A549 (cell line): ENCODE measurements at regions not wholly inside any gene's neighbourhood (a gene's known extent, or its start where the extent isn't known, plus 50 kb on each side); places are given as distances from the start of the nearest gene placed in this dataset.

Experiments used
- ATAC-seq, 2 experiments: fragments of 200-7000 bp in 1 of 2; fragments of >200 bp in 1 of 2; cut with Nextera tagmentation in 1 of 2; cut with Tn5 transposase in 1 of 2; 3 replicates each; pipeline versions ENCODE4 v1.8.0 to v1.9.1; 2018 to 2020; ENCODE audit warnings: mild to moderate bottlenecking in 1 of 2, moderate library complexity in 1 of 2
- CTCF ChIA-PET: fragments of 300-600 bp; sonication (Branson Sonifier 250); formaldehyde crosslinking; extraction: SDS; loops from one replicate; lab custom pipeline; 2021; ENCODE audit warnings: antibody characterized with exemption, inconsistent platforms; lab: Yijun Ruan, JAX
- POLR2A ChIA-PET: fragments of 350-600 bp; formaldehyde crosslinking; extraction: SDS; loops from one replicate; lab custom pipeline; 2021; ENCODE audit warnings: antibody characterized with exemption, inconsistent platforms; lab: Yijun Ruan, JAX
- DNase-seq, 2 experiments: peaks; one replicate each; pipeline versions ENCODE4 v3.0.0 to v3.0.0-alpha.2; 2011 to 2016; ENCODE audit warnings: low read depth in 1 of 2, low spot score in 1 of 2
- FAIRE-seq: peaks from 2 replicates; lab custom pipeline; 2011; peaks lifted over from hg19 to GRCh38; lab: Jason Lieb, UNC
- H3K27ac ChIP-seq, 2 experiments: fragments of >200 bp; sonication (Bioruptor Twin); formaldehyde crosslinking; 3 replicates each; pipeline ENCODE4 v1.5.1; 2016 to 2017
- H3K4me1 ChIP-seq: fragments of >200 bp; sonication (Bioruptor Twin); formaldehyde crosslinking; 3 replicates; pipeline ENCODE4 v1.6.1; 2016
- H3K4me2 ChIP-seq: fragments of >200 bp; sonication (Bioruptor Twin); formaldehyde crosslinking; 3 replicates; pipeline ENCODE4 v1.6.1; 2016
- H3K4me3 ChIP-seq: fragments of >200 bp; sonication (Bioruptor Twin); formaldehyde crosslinking; 3 replicates; pipeline ENCODE4 v1.5.1; 2016
- H3K9me3 ChIP-seq: fragments of >200 bp; sonication (Bioruptor Twin); formaldehyde crosslinking; 3 replicates; pipeline ENCODE4 v1.6.1; 2016
- ATOH8 ChIP-seq: fragments of 250-450 bp; sonication (Bioruptor Pico); IDR thresholded peaks from 2 replicates; pipeline ENCODE4 v1.5.0; 2020; ENCODE audit warnings: low read depth, mild to moderate bottlenecking, moderate library complexity
- BHLHE40 ChIP-seq: IDR thresholded peaks from 2 replicates; pipeline ENCODE4 v1.6.1; 2012; ENCODE audit warnings: low read depth, low read length, inconsistent platforms
- CBX2 ChIP-seq: fragments of 200-600 bp; sonication (generic); IDR thresholded peaks from 2 replicates; pipeline ENCODE4 v1.6.1; 2016; ENCODE audit warnings: low read depth, mild to moderate bottlenecking, borderline replicate concordance
- CEBPB ChIP-seq, 2 experiments: fragments of >200 bp in 1 of 2; sonication (Bioruptor Twin) in 1 of 2; formaldehyde crosslinking in 1 of 2; IDR thresholded peaks; 2 replicates each; pipeline ENCODE4 v1.6.1; 2012 to 2016
- CHD2 ChIP-seq: fragments of 150-350 bp; IDR thresholded peaks from 2 replicates; pipeline ENCODE4 v1.6.1; 2014; ENCODE audit warnings: low read length; ENCODE audit not compliant: partially characterized antibody
- EHF ChIP-seq: fragments of 250-450 bp; sonication (Bioruptor Pico); IDR thresholded peaks from 2 replicates; pipeline ENCODE4 v1.5.0; 2020; ENCODE audit warnings: mild to moderate bottlenecking
- EP300 ChIP-seq, 2 experiments: fragments of >200 bp; sonication (Bioruptor Twin); formaldehyde crosslinking; IDR thresholded peaks; 2 replicates in 1 of 2; 3 replicates in 1 of 2; pipeline ENCODE4 v1.6.1; 2016 to 2017
- ESRRA ChIP-seq: fragments of 150-350 bp; IDR thresholded peaks from 2 replicates; pipeline ENCODE4 v1.6.1; 2014; ENCODE audit warnings: mild to moderate bottlenecking, low read length, borderline replicate concordance
- GATA3 ChIP-seq: IDR thresholded peaks from 2 replicates; pipeline ENCODE4 v1.6.1; 2012; ENCODE audit warnings: borderline replicate concordance
- HEYL ChIP-seq: fragments of 250-450 bp; sonication (Bioruptor Pico); IDR thresholded peaks from 2 replicates; pipeline ENCODE4 v1.8.0; 2021; ENCODE audit warnings: mild to moderate bottlenecking, moderate library complexity
- HOXA7 ChIP-seq: fragments of 250-450 bp; sonication (Bioruptor Pico); IDR thresholded peaks from 2 replicates; pipeline ENCODE4 v1.5.0; 2020; ENCODE audit warnings: mild to moderate bottlenecking, moderate library complexity
- HOXB13 ChIP-seq: fragments of 250-450 bp; sonication (Bioruptor Pico); IDR thresholded peaks from 2 replicates; pipeline ENCODE4 v1.5.0; 2020; ENCODE audit warnings: low read depth, mild to moderate bottlenecking, moderate library complexity
- JUN ChIP-seq, 2 experiments: fragments of >200 bp; sonication (Bioruptor Twin); formaldehyde crosslinking; IDR thresholded peaks; 2 replicates in 1 of 2; 3 replicates in 1 of 2; pipeline ENCODE4 v1.6.1; 2016 to 2017
- JUNB ChIP-seq: fragments of >200 bp; sonication (Bioruptor Twin); formaldehyde crosslinking; IDR thresholded peaks from 2 replicates; pipeline ENCODE4 v1.6.1; 2016
- KDM1A ChIP-seq: fragments of 200-600 bp; sonication (generic); IDR thresholded peaks from 2 replicates; pipeline ENCODE4 v1.6.1; 2016; ENCODE audit warnings: low read depth, mild to moderate bottlenecking
- KDM5A ChIP-seq: fragments of 200-600 bp; sonication (generic); IDR thresholded peaks from 2 replicates; pipeline ENCODE4 v1.6.1; 2016; ENCODE audit warnings: antibody characterized with exemption, mild to moderate bottlenecking
- MAFK ChIP-seq: fragments of 450-650 bp; IDR thresholded peaks from 2 replicates; pipeline ENCODE4 v1.6.1; 2014; ENCODE audit not compliant: partially characterized antibody
- POLR2AphosphoS2 ChIP-seq: conservative IDR thresholded peaks from 2 replicates; pipeline ENCODE4 v1.6.1; 2012; ENCODE audit warnings: low read length, improper control_type of control experiment, inconsistent platforms
- RARB ChIP-seq: fragments of 250-450 bp; sonication (Bioruptor Pico); IDR thresholded peaks from 2 replicates; pipeline ENCODE4 v1.8.0; 2021; ENCODE audit warnings: mild to moderate bottlenecking, moderate library complexity
- RFX5 ChIP-seq: fragments of 450-650 bp; IDR thresholded peaks from 2 replicates; pipeline ENCODE4 v1.7.1; 2014; ENCODE audit warnings: antibody characterized with exemption, mild to moderate bottlenecking, moderate library complexity
- TFCP2L1 ChIP-seq: fragments of 250-450 bp; sonication (Bioruptor Pico); IDR thresholded peaks from 2 replicates; pipeline ENCODE4 v1.5.0; 2021; ENCODE audit warnings: mild to moderate bottlenecking
- TP53 ChIP-seq: fragments of 250-450 bp; sonication (Bioruptor Pico); IDR thresholded peaks from 2 replicates; pipeline ENCODE4 v1.5.0; 2021; ENCODE audit warnings: mild to moderate bottlenecking, moderate library complexity
- USF2 ChIP-seq: fragments of 450-650 bp; IDR thresholded peaks from 2 replicates; pipeline ENCODE4 v1.6.1; 2014; ENCODE audit warnings: antibody characterized with exemption
- ZFP36 ChIP-seq: fragments of 450-650 bp; IDR thresholded peaks from 2 replicates; pipeline ENCODE4 v1.6.1; 2014; ENCODE audit warnings: borderline replicate concordance; ENCODE audit not compliant: partially characterized antibody
- WGBS: methylation state at CpG from one replicate; pipeline ENCODE4 v1.1.6; 2017; ENCODE audit errors: missing lambda C conversion rate; 5-methylcytosine and 5-hydroxymethylcytosine counted together
- TF ChIP-seq, protein P1 (sequence below): IDR thresholded peaks from 2 replicates; pipeline ENCODE4 v1.6.1; 2012; ENCODE audit warnings: low read depth, borderline replicate concordance
- TF ChIP-seq, protein P2 (sequence below): IDR thresholded peaks from 2 replicates; pipeline ENCODE4 v1.6.1; 2012

GRCh38 chr3:106820726-106821362 lies 556.4 kb upstream of the CCDC54 start:
- no peak for TF ChIP-seq HOXB13 (CRISPR knock-in tag)
- no peak for TF ChIP-seq TP53 (CRISPR knock-in tag)
- TF ChIP-seq JUNB = no peak
- no peak for TF ChIP-seq RARB (CRISPR knock-in tag)
- no peak for TF ChIP-seq POLR2AphosphoS2
- TF ChIP-seq HEYL (CRISPR knock-in tag) = no peak
- TF ChIP-seq BHLHE40 = no peak
- no peak for TF ChIP-seq HOXA7
- TF ChIP-seq RFX5 = no peak
- TF ChIP-seq ZFP36 = no peak
- no peak for TF ChIP-seq ATOH8
- no peak for TF ChIP-seq CHD2
- TF ChIP-seq KDM1A = no peak
- TF ChIP-seq USF2 = no peak
- TF ChIP-seq ESRRA = no peak

GRCh38 chr3:106821801-106822200 lies 555.4 kb upstream of the CCDC54 start:
- no peak overlapping the region for H3K4me3 ChIP-seq
- TF ChIP-seq EHF (CRISPR knock-in tag) (no peak), CEBPB (IDR thresholded peaks at IDR 0.05) (no peak), KDM1A (no peak), KDM5A (no peak), CBX2 (no peak), HEYL (CRISPR knock-in tag) (no peak), MAFK (no peak), GATA3 (no peak), BHLHE40 (no peak), EP300 (IDR thresholded peaks at IDR 0.05) (no peak), ATOH8 (no peak), JUN (IDR thresholded peaks at IDR 0.05) (no peak), TFCP2L1 (CRISPR knock-in tag) (no peak)
- TF ChIP-seq, protein P1, sequence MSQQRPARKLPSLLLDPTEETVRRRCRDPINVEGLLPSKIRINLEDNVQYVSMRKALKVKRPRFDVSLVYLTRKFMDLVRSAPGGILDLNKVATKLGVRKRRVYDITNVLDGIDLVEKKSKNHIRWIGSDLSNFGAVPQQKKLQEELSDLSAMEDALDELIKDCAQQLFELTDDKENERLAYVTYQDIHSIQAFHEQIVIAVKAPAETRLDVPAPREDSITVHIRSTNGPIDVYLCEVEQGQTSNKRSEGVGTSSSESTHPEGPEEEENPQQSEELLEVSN = no peak
- TF ChIP-seq, protein P2, sequence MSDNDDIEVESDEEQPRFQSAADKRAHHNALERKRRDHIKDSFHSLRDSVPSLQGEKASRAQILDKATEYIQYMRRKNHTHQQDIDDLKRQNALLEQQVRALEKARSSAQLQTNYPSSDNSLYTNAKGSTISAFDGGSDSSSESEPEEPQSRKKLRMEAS = no peak
- POLR2A ChIA-PET = no interaction called here
- ATAC-seq = no peak
- 46% methylated on average over 7 of the region's 7 CpGs for WGBS
- no peak for DNase-seq
- no peak overlapping the region for H3K4me2 ChIP-seq
- H3K4me1 ChIP-seq = no peaks in the 10 kb centered on the region
- no peaks in the 10 kb centered on the region for H3K9me3 ChIP-seq
- CTCF ChIA-PET = no interaction called here
- H3K27ac ChIP-seq = no peak overlapping the region
- no peak for FAIRE-seq

More at GRCh38 chr3:106820726-106821362, 556.4 kb upstream of the CCDC54 start:
- Histone ChIP-seq H3K4me1 (no peaks in the 10 kb centered on the region), H3K27ac (no peak overlapping the region), H3K4me3 (no peak overlapping the region), H3K9me3 (no peaks in the 10 kb centered on the region), H3K4me2 (no peak overlapping the region)
- FAIRE-seq (no peak), ATAC-seq (no peak), DNase-seq (no peak)
- POLR2A ChIA-PET = no interaction called here
- CTCF ChIA-PET = no interaction called here
- WGBS = 70% methylated on average over 18 of the region's 19 CpGs
